Nephron progenitor cell (in vitro differentiated cells): ENCODE measurements at regions not wholly inside any gene's neighbourhood (a gene's known extent, or its start where the extent isn't known, plus 50 kb on each side); places are given as distances from the start of the nearest gene placed in this dataset.

Source experiments
- DNase-seq: peaks from one replicate; pipeline ENCODE4 v3.0.0; 2021
- H3K27ac Mint-ChIP-seq: 2 replicates; pipeline ENCODE4 v1.8.0; 2021; ENCODE audit warnings: mild to moderate bottlenecking, moderate library complexity, mixed read lengths
- H3K27me3 Mint-ChIP-seq: 2 replicates; pipeline ENCODE4 v1.8.0; 2021; ENCODE audit warnings: mild to moderate bottlenecking, low read depth, mixed read lengths; ENCODE audit not compliant: poor library complexity
- H3K36me3 Mint-ChIP-seq: 2 replicates; pipeline ENCODE4 v1.8.0; 2021; ENCODE audit warnings: low read depth, mixed read lengths
- H3K4me1 Mint-ChIP-seq: 2 replicates; pipeline ENCODE4 v1.8.0; 2021; ENCODE audit warnings: mixed read lengths
- H3K4me3 Mint-ChIP-seq: 2 replicates; pipeline ENCODE4 v1.8.0; 2021; ENCODE audit warnings: mild to moderate bottlenecking, moderate library complexity, mixed read lengths
- H3K9me3 Mint-ChIP-seq: 2 replicates; pipeline ENCODE4 v1.8.0; 2021; ENCODE audit warnings: mild to moderate bottlenecking, moderate library complexity, mixed read lengths
- TF ChIP-seq, protein P1 (sequence below): fragments of 200-600 bp; sonication (generic); IDR thresholded peaks from 2 replicates; pipeline ENCODE4 v1.5.0; 2021; ENCODE audit warnings: antibody characterized with exemption

DNA sequence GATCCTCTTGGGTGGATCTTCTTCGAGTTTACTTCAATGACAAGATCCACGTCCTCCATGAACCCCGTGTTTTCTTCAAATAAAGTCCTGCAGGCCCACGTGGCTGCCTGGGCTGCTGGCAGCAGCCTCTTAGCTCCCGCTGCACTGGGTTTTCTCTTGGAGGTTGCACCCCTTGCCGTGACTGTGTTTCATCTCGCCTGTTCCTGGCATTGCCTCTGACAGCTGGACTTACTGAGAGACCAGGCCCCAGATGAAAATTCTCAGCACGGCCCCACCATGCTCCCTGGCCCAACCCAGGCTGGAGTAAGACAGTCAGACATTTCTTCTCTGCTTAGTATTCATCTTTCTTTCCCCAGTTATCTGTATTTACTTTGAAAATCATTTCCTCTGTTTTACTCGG is 274.8 kb upstream of the RUNX1 start:
- Mint-ChIP-seq H3K27ac (no peak overlapping the region), H3K36me3 (no peaks in the 10 kb centered on the region), H3K27me3 (peaks cover 17% of the 10 kb centered on the region), H3K9me3 (no peaks in the 10 kb centered on the region), H3K4me3 (no peak overlapping the region), H3K4me1 (peaks cover 7% of the 10 kb centered on the region)
- TF ChIP-seq, protein P1, sequence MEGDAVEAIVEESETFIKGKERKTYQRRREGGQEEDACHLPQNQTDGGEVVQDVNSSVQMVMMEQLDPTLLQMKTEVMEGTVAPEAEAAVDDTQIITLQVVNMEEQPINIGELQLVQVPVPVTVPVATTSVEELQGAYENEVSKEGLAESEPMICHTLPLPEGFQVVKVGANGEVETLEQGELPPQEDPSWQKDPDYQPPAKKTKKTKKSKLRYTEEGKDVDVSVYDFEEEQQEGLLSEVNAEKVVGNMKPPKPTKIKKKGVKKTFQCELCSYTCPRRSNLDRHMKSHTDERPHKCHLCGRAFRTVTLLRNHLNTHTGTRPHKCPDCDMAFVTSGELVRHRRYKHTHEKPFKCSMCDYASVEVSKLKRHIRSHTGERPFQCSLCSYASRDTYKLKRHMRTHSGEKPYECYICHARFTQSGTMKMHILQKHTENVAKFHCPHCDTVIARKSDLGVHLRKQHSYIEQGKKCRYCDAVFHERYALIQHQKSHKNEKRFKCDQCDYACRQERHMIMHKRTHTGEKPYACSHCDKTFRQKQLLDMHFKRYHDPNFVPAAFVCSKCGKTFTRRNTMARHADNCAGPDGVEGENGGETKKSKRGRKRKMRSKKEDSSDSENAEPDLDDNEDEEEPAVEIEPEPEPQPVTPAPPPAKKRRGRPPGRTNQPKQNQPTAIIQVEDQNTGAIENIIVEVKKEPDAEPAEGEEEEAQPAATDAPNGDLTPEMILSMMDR: no peak
- DNase-seq: no peak

DNA sequence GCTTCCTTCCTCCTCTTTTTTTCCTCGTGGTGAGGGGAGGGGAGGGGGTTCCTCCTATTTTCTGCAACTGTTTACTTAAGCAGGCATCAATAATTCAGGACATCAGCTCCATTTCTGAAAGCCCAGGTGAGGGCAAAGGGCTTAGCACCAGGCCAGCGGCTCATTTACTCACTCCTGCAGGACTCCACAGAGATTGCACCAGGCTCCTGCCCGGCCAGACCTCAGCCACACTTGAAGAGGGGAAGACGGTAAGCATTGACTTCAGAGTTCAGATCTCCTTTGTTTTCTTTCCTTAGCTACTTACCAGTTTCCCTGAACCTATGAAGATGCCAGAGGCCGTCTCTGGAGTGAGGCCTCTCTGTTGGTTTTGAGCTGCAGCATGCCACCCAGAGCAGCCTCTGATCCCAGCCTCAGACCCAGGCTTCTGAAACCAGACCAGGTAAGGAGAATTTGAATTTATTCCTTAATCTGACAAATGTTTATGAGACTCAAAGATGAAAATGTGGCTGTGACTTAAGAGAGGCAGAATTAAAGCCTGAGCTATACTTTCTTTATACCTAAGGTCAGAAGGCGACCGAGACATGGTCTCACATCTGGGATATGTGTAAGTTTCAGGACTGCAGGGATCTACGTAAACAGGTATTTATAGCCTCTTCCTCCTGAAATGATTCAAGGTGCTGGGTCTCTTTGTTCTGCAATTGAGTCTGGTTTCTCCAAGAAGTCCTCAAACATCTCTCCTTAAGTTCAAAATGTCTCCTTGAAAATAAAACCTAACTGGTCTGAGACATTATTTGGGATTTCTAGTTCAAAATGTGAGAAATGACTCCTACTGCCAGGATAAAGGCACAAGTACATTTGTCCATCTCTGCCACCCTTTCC is 272.5 kb upstream of the RUNX1 start:
- Mint-ChIP-seq H3K27ac (no peak overlapping the region), H3K36me3 (no peaks in the 10 kb centered on the region), H3K9me3 (no peaks in the 10 kb centered on the region), H3K4me1 (peaks cover 7% of the 10 kb centered on the region), H3K4me3 (no peak overlapping the region), H3K27me3 (peaks cover 11% of the 10 kb centered on the region)
- TF ChIP-seq, protein P1: no peak
- no peak for DNase-seq

DNA sequence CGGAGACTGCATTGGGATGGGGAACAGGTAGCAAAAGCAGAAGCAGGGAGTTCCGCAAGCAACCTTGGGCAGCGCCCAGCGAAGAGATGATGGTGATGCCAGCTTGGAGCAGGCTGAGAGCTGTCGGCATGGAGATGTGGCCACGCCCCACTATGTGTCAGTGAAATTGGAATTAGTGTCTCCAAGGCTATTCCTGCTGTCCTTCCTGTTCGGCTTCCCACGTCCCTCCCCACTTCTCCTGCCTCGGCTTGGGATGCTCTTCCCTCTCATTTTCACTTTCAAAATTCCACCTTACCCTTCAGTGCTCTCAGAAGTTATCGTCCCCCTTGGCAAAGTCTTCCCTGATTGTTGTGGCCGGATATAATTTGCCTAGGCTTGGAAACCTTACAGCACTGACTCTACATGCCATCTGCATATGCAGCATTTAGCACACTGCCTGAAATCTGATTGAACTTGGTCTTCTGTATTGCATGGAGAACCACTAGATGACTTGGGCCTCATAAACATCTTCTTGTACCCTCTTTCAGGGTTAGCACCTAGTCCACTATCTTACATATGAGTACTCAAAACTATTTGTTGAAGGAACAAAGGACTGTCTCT is 270.7 kb upstream of the RUNX1 start:
- no peaks in the 10 kb centered on the region for H3K36me3 Mint-ChIP-seq
- H3K4me1 Mint-ChIP-seq: peaks cover 7% of the 10 kb centered on the region
- H3K4me3 Mint-ChIP-seq: no peak overlapping the region
- H3K9me3 Mint-ChIP-seq: no peaks in the 10 kb centered on the region
- H3K27me3 Mint-ChIP-seq: peaks cover 11% of the 10 kb centered on the region
- TF ChIP-seq, protein P1: no peak
- H3K27ac Mint-ChIP-seq: no peak overlapping the region
- DNase-seq: no peak

DNA sequence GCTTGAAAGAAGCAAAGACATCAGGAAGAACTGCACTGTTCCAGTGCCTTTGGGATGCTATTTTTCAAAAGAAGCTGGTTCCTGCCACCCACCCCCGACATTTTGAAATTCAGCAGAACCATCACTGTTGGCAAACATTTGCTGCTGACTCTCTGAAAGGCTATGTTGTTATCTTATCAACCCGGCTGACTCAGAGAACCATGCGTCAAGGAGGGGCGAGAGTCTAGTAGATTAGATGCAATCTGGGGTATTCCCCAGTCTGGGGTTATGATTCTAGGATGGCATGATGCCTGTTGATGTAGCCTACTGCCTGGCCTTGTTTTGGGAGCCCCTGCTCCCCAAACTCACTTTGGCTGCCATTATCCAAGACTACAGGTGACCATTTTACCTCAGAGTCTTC is 267.8 kb upstream of the RUNX1 start:
- H3K4me3 Mint-ChIP-seq: no peak overlapping the region
- H3K36me3 Mint-ChIP-seq: no peaks in the 10 kb centered on the region
- H3K27me3 Mint-ChIP-seq: peaks cover 9% of the 10 kb centered on the region
- H3K4me1 Mint-ChIP-seq: peaks cover 7% of the 10 kb centered on the region
- H3K27ac Mint-ChIP-seq: no peak overlapping the region
- TF ChIP-seq, protein P1: no peak
- no peaks in the 10 kb centered on the region for H3K9me3 Mint-ChIP-seq
- no peak for DNase-seq

DNA sequence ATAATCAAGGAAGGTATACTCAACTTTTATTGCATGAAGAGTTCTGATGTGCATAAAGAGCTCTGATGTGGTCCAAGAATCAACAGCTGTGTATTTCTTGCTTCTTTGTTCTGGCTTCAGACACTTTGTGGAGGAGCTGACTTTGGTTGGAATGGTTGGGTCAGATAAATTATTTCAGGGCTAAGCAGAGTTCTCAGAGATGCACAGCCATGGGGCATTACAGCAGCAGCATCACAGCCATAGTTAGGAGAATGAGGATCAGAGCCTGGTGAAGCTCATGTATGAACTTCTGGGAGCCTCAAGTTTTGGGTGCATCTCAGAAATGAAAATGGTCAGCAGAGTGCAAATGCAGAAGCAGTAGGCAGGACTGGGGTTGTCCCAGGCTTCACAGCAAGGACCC is 267.4 kb upstream of the RUNX1 start:
- Mint-ChIP-seq H3K27me3 (peaks cover 10% of the 10 kb centered on the region), H3K36me3 (no peaks in the 10 kb centered on the region), H3K27ac (no peak overlapping the region), H3K4me1 (peaks cover 5% of the 10 kb centered on the region), H3K9me3 (no peaks in the 10 kb centered on the region), H3K4me3 (no peak overlapping the region)
- no peak for DNase-seq
- TF ChIP-seq, protein P1: no peak
